Neural progenitor cell (in vitro differentiated cells): ENCODE measurements at regions not wholly inside any gene's neighbourhood (a gene's known extent, or its start where the extent isn't known, plus 50 kb on each side); places are given as distances from the start of the nearest gene placed in this dataset.
A peak's percentile ranks its signal among the peaks of the same experiment; 100 is the strongest.

Experiments
- DNase-seq: peaks from one replicate; pipeline ENCODE4 v3.0.0-alpha.2; 2016; ENCODE audit warnings: low spot score
- H2AFZ ChIP-seq: fragments of 200-600 bp; sonication (generic); replicated peaks from 2 replicates; pipeline ENCODE4 v1.6.1; 2016; ENCODE audit warnings: antibody characterized with exemption
- H3F3A ChIP-seq: fragments of 200-600 bp; sonication (generic); 2 replicates; pipeline ENCODE4 v1.6.1; 2016; ENCODE audit warnings: antibody characterized with exemption, low read depth
- H3K27ac ChIP-seq: fragments of 200-600 bp; sonication (generic); 2 replicates; pipeline ENCODE4 v1.5.1; 2016; ENCODE audit warnings: mild to moderate bottlenecking
- H3K27me3 ChIP-seq: fragments of 200-600 bp; sonication (generic); 2 replicates; pipeline ENCODE4 v1.6.1; 2016; ENCODE audit warnings: mild to moderate bottlenecking, moderate library complexity
- H3K36me3 ChIP-seq: fragments of 200-600 bp; sonication (generic); 2 replicates; pipeline ENCODE4 v1.5.1; 2016
- H3K4me1 ChIP-seq: fragments of 200-600 bp; sonication (generic); 2 replicates; pipeline ENCODE4 v1.6.1; 2016; ENCODE audit warnings: mixed run types
- H3K4me2 ChIP-seq: fragments of 200-600 bp; sonication (generic); 2 replicates; pipeline ENCODE4 v1.6.1; 2016
- H3K4me3 ChIP-seq: fragments of 200-600 bp; sonication (generic); 2 replicates; pipeline ENCODE4 v1.5.1; 2016
- H3K79me2 ChIP-seq: fragments of 200-600 bp; sonication (generic); 2 replicates; pipeline ENCODE4 v1.6.1; 2016; ENCODE audit warnings: low read depth
- H3K9ac ChIP-seq: fragments of 200-600 bp; sonication (generic); 2 replicates; pipeline ENCODE4 v1.6.1; 2016
- H3K9me3 ChIP-seq: fragments of 200-600 bp; sonication (generic); 2 replicates; pipeline ENCODE4 v1.5.1; 2016; ENCODE audit warnings: low read depth
- H4K20me1 ChIP-seq: fragments of 200-600 bp; sonication (generic); 2 replicates; pipeline ENCODE4 v1.6.1; 2016; ENCODE audit warnings: low read depth
- H3K27ac Mint-ChIP-seq: 3 replicates; pipeline ENCODE4 v1.8.0; 2021; ENCODE audit warnings: mixed read lengths
- H3K27me3 Mint-ChIP-seq: 2 replicates; pipeline ENCODE4 v1.8.0; 2022; ENCODE audit warnings: low read depth, mild to moderate bottlenecking, inconsistent platforms, moderate library complexity, mixed read lengths; ENCODE audit not compliant: insufficient read depth
- H3K36me3 Mint-ChIP-seq: 3 replicates; pipeline ENCODE4 v1.8.0; 2021; ENCODE audit warnings: mixed read lengths
- H3K4me1 Mint-ChIP-seq: 3 replicates; pipeline ENCODE4 v1.8.0; 2021; ENCODE audit warnings: mixed read lengths
- H3K4me3 Mint-ChIP-seq: 3 replicates; pipeline ENCODE4 v1.8.0; 2021; ENCODE audit warnings: mild to moderate bottlenecking, moderate library complexity, mixed read lengths
- H3K9me3 Mint-ChIP-seq: 3 replicates; pipeline ENCODE4 v1.8.0; 2020; ENCODE audit warnings: mixed read lengths
- CTCF ChIP-seq: fragments of 200-600 bp; sonication (generic); IDR thresholded peaks from 2 replicates; pipeline ENCODE4 v1.5.1; 2017; ENCODE audit warnings: antibody characterized with exemption, mild to moderate bottlenecking
- EZH2 ChIP-seq: fragments of 200-600 bp; sonication (generic); IDR thresholded peaks from 2 replicates; pipeline ENCODE4 v1.6.1; 2017; ENCODE audit warnings: antibody characterized with exemption, mild to moderate bottlenecking, moderate library complexity
- EZH2phosphoT487 ChIP-seq: fragments of 200-600 bp; sonication (generic); IDR thresholded peaks from 2 replicates; pipeline ENCODE4 v1.6.1; 2017; ENCODE audit warnings: antibody characterized with exemption

- TF ChIP-seq CTCF (peak; percentile 48), EZH2phosphoT487 (no peak), EZH2 (no peak)
- Histone ChIP-seq H3F3A (no peaks in the 10 kb centered on the region), H4K20me1 (no peaks in the 10 kb centered on the region), H3K27me3 (no peaks in the 10 kb centered on the region), H3K79me2 (no peaks in the 10 kb centered on the region), H3K4me1 (no peaks in the 10 kb centered on the region), H3K9me3 (no peaks in the 10 kb centered on the region), H3K4me3 (no peak overlapping the region), H3K4me2 (no peak overlapping the region), H3K9ac (no peak overlapping the region), H2AFZ (no peak overlapping the region), H3K36me3 (no peaks in the 10 kb centered on the region), H3K27ac (no peak overlapping the region)
- no peaks in the 10 kb centered on the region for H3K36me3 Mint-ChIP-seq
- no peak overlapping the region for H3K4me3 Mint-ChIP-seq
- H3K27me3 Mint-ChIP-seq = peaks cover 6% of the 10 kb centered on the region
- H3K4me1 Mint-ChIP-seq = peaks cover 8% of the 10 kb centered on the region
- H3K9me3 Mint-ChIP-seq = no peaks in the 10 kb centered on the region
- peak; percentile 26 for DNase-seq
- H3K27ac Mint-ChIP-seq = no peak overlapping the region
Measured at GRCh38 chr2:238685713-238686112, 162.2 kb upstream of the TWIST2 start.

DNA sequence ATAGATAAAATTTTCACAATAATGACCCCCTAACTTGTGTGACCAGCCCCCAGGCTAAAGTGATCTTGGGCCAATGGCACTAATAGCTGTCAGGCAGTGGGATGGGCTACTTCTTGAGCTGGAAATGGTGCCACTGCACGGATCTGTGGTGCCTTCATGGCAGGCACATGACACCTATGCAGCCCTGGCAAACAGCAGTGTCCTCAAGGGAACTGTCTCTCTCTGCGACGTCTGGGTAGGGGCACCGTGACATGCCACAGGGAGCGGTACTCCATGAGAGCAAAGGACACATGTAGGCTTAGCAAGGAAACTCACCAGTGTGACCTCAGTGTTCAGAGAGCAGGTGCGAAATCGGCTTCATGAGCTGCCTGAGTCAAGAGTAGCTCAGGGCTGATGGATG, 161.7 kb upstream of the TWIST2 start:
- Histone ChIP-seq H3K9me3 (no peaks in the 10 kb centered on the region), H3K79me2 (no peaks in the 10 kb centered on the region), H3K4me3 (no peak overlapping the region), H3K4me1 (no peaks in the 10 kb centered on the region), H3K4me2 (no peak overlapping the region), H3F3A (no peaks in the 10 kb centered on the region), H3K36me3 (no peaks in the 10 kb centered on the region), H3K27me3 (no peaks in the 10 kb centered on the region), H4K20me1 (no peaks in the 10 kb centered on the region), H2AFZ (no peak overlapping the region), H3K9ac (no peak overlapping the region), H3K27ac (no peak overlapping the region)
- TF ChIP-seq EZH2 = no peak
- no peak for TF ChIP-seq CTCF
- TF ChIP-seq EZH2phosphoT487 = no peak
- Mint-ChIP-seq H3K27me3 (peaks cover 6% of the 10 kb centered on the region), H3K4me3 (no peak overlapping the region), H3K9me3 (no peaks in the 10 kb centered on the region), H3K27ac (no peak overlapping the region), H3K36me3 (no peaks in the 10 kb centered on the region), H3K4me1 (peaks cover 8% of the 10 kb centered on the region)
- no peak for DNase-seq

DNA sequence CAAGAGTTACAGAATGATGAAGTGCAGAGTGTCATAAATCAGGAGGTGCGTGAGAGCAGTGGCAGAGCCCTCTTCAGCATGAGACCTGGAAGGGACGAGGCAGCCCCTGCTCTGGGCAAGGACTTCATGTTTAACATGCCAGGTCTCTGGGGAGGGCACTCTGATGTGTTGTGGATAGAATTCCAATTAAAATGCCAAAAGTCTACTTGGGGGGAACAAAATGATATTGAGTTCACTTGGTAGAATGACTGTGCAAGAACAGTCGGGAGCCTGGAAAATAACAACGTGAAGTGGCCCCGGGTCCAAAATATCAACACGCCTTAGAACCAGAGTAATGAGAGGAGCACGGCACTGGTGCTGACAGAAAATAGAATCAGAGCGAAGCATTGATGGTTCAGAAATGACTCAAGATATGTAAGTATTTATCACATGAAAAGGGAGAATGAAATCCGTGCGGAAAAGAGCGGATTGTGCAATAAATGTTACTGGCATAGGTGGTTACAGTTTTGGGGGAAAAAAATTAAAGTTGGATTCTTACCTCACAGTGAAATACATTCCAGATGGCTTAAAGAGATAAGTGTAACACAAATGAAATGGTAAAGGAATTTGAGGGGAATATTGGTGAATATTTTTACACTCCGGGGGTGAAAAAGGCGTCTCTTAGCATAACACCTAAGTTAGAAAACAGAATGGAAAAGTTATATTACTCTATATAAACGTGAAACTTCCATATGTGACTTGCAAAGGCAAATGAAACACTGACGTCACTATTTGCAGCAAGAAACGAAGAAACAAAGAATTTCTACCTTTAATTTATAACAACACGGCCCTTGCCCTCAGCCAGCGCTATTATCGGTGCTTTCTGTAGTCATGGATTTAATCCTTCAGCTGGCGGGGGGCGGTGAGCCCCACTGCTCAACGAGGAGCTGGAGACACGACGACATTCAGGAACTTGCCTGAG, 159.4 kb upstream of the TWIST2 start:
- H3K4me3 ChIP-seq = no peak overlapping the region
- H3F3A ChIP-seq = no peaks in the 10 kb centered on the region
- no peaks in the 10 kb centered on the region for H3K36me3 ChIP-seq
- no peak overlapping the region for H2AFZ ChIP-seq
- Mint-ChIP-seq H3K4me3 (no peak overlapping the region), H3K27ac (no peak overlapping the region), H3K36me3 (no peaks in the 10 kb centered on the region), H3K9me3 (no peaks in the 10 kb centered on the region), H3K27me3 (peaks cover 6% of the 10 kb centered on the region), H3K4me1 (peaks cover 14% of the 10 kb centered on the region)
- DNase-seq = no peak
- H4K20me1 ChIP-seq = no peaks in the 10 kb centered on the region
- no peak overlapping the region for H3K27ac ChIP-seq
- no peaks in the 10 kb centered on the region for H3K79me2 ChIP-seq
- no peak overlapping the region for H3K4me2 ChIP-seq
- H3K4me1 ChIP-seq = no peaks in the 10 kb centered on the region
- no peaks in the 10 kb centered on the region for H3K9me3 ChIP-seq
- TF ChIP-seq EZH2phosphoT487 = no peak
- TF ChIP-seq CTCF = no peak
- no peak for TF ChIP-seq EZH2
- H3K27me3 ChIP-seq = no peaks in the 10 kb centered on the region
- H3K9ac ChIP-seq = no peak overlapping the region
